CD14-positive monocyte (primary cell): ENCODE measurements at regions not wholly inside any gene's neighbourhood (a gene's known extent, or its start where the extent isn't known, plus 50 kb on each side); places are given as distances from the start of the nearest gene placed in this dataset.

Experiments used
- DNase-seq, 3 donors: peaks; one replicate each; pipeline ENCODE4 v3.0.0-alpha.2; 2011 to 2022
- H2AFZ ChIP-seq: 2 replicates; pipeline ENCODE4 v1.6.0; 2012; ENCODE audit warnings: mild to moderate bottlenecking, low read depth, low read length, inconsistent platforms; ENCODE audit not compliant: insufficient read depth, poor library complexity, severe bottlenecking
- H3K27ac ChIP-seq, 2 donors: 1 replicate in 1 of 2; 2 replicates in 1 of 2; pipeline ENCODE4 v1.5.1; 2012 to 2013; ENCODE audit warnings: low read length in 2 of 2, control low read depth in 1 of 2, inconsistent platforms in 1 of 2, low read depth in 1 of 2, mild to moderate bottlenecking in 1 of 2
- H3K27me3 ChIP-seq, 2 donors: one replicate each; pipeline versions ENCODE4 v1.6.0 to v1.6.1; 2011 to 2013; ENCODE audit warnings: low read length in 2 of 2; ENCODE audit not compliant: control insufficient read depth in 2 of 2, insufficient read depth in 2 of 2
- H3K36me3 ChIP-seq, 2 donors: replicated peaks in 1 of 2; 1 replicate in 1 of 2; 2 replicates in 1 of 2; pipeline versions ENCODE4 v1.5.1 to v1.6.1; 2012 to 2013; ENCODE audit warnings: low read length in 2 of 2, control low read depth in 1 of 2, inconsistent platforms in 1 of 2, mild to moderate bottlenecking in 1 of 2; ENCODE audit not compliant: insufficient read depth in 2 of 2, control insufficient read depth in 1 of 2
- H3K4me1 ChIP-seq, 2 donors: 1 replicate in 1 of 2; 2 replicates in 1 of 2; pipeline versions ENCODE4 v1.5.1 to v1.6.1; 2012 to 2013; ENCODE audit warnings: low read length in 2 of 2, control low read depth in 1 of 2, inconsistent platforms in 1 of 2, mild to moderate bottlenecking in 1 of 2, moderate library complexity in 1 of 2; ENCODE audit not compliant: insufficient read depth in 2 of 2, control insufficient read depth in 1 of 2
- H3K4me2 ChIP-seq: replicated peaks from 2 replicates; pipeline ENCODE3; 2012; ENCODE audit warnings: low read length, moderate library complexity, mild to moderate bottlenecking; ENCODE audit not compliant: poor library complexity, severe bottlenecking; ENCODE audit errors: extremely low read depth
- H3K4me3 ChIP-seq, 3 experiments: fragments of 200-600 bp in 1 of 3; sonication (generic) in 1 of 3; replicated peaks in 1 of 3; 1 replicate in 2 of 3; 2 replicates in 1 of 3; pipeline ENCODE4 v1.5.1; 2011 to 2013; ENCODE audit warnings: low read length in 3 of 3, mild to moderate bottlenecking in 3 of 3, control low read depth in 2 of 3, low read depth in 2 of 3, inconsistent platforms in 1 of 3, moderate library complexity in 1 of 3
- H3K79me2 ChIP-seq: 2 replicates; pipeline ENCODE4 v1.6.0; 2012; ENCODE audit warnings: mild to moderate bottlenecking, control low read depth, inconsistent platforms, low read length, moderate library complexity; ENCODE audit not compliant: insufficient read depth
- H3K9ac ChIP-seq: 2 replicates; pipeline ENCODE4 v1.6.0; 2017; ENCODE audit warnings: low read length, mild to moderate bottlenecking; ENCODE audit not compliant: insufficient read depth, poor library complexity, severe bottlenecking
- H3K9me3 ChIP-seq, 2 donors: replicated peaks in 1 of 2; 1 replicate in 1 of 2; 2 replicates in 1 of 2; pipeline versions ENCODE4 v1.5.1 to v1.6.1; 2012 to 2013; ENCODE audit warnings: low read length in 2 of 2, control low read depth in 1 of 2; ENCODE audit not compliant: control insufficient read depth in 1 of 2, insufficient read depth in 1 of 2
- H4K20me1 ChIP-seq: 2 replicates; pipeline ENCODE4 v1.6.0; 2012; ENCODE audit warnings: mild to moderate bottlenecking, low read length, control low read depth, moderate library complexity; ENCODE audit not compliant: insufficient read depth
- H3K27ac Mint-ChIP-seq, 7 donors: one replicate each; pipeline ENCODE4 v1.8.0; 2020; ENCODE audit warnings: mild to moderate bottlenecking in 7 of 7, mixed read lengths in 7 of 7, moderate library complexity in 6 of 7, inconsistent platforms in 2 of 7
- H3K27me3 Mint-ChIP-seq, 3 donors: one replicate each; pipeline ENCODE4 v1.8.0; 2021 to 2022; ENCODE audit warnings: low read depth in 3 of 3, mild to moderate bottlenecking in 3 of 3, mixed read lengths in 3 of 3, moderate library complexity in 3 of 3, inconsistent platforms in 1 of 3
- H3K36me3 Mint-ChIP-seq, 2 donors: one replicate each; pipeline ENCODE4 v1.8.0; 2020; ENCODE audit warnings: mixed read lengths in 2 of 2, inconsistent platforms in 1 of 2, mild to moderate bottlenecking in 1 of 2
- H3K4me1 Mint-ChIP-seq: one replicate; pipeline ENCODE4 v1.8.0; 2020; ENCODE audit warnings: mild to moderate bottlenecking, mixed read lengths
- H3K4me3 Mint-ChIP-seq, 2 donors: one replicate each; pipeline ENCODE4 v1.8.0; 2020; ENCODE audit warnings: mild to moderate bottlenecking in 2 of 2, mixed read lengths in 2 of 2, moderate library complexity in 1 of 2
- H3K9me3 Mint-ChIP-seq, 7 donors: one replicate each; pipeline ENCODE4 v1.8.0; 2020 to 2022; ENCODE audit warnings: mixed read lengths in 7 of 7, mild to moderate bottlenecking in 6 of 7, moderate library complexity in 6 of 7, inconsistent platforms in 2 of 7
- WGBS: methylation state at CpG from one replicate; pipeline ENCODE4 v1.1.5; 2013; ENCODE audit warnings: missing lambda C conversion rate; ENCODE audit not compliant: insufficient coverage; 5-methylcytosine and 5-hydroxymethylcytosine counted together
- intact Hi-C, 2 donors: fragments of 100-400 bp; cut with micrococcal nuclease; formaldehyde crosslinking; loops; one replicate each; pipeline versions ENCODE4 v1.15.0 to v1.15.1; 2023
- TF ChIP-seq, protein P1 (sequence below): fragments of 200-600 bp; IDR thresholded peaks from one replicate; pipeline ENCODE4 v1.8.0; 2022; ENCODE audit warnings: antibody characterized with exemption, mild to moderate bottlenecking

GRCh38 chr2:117557626-117558025 lies 256.9 kb upstream of the DDX18 start:
- TF ChIP-seq, protein P1, sequence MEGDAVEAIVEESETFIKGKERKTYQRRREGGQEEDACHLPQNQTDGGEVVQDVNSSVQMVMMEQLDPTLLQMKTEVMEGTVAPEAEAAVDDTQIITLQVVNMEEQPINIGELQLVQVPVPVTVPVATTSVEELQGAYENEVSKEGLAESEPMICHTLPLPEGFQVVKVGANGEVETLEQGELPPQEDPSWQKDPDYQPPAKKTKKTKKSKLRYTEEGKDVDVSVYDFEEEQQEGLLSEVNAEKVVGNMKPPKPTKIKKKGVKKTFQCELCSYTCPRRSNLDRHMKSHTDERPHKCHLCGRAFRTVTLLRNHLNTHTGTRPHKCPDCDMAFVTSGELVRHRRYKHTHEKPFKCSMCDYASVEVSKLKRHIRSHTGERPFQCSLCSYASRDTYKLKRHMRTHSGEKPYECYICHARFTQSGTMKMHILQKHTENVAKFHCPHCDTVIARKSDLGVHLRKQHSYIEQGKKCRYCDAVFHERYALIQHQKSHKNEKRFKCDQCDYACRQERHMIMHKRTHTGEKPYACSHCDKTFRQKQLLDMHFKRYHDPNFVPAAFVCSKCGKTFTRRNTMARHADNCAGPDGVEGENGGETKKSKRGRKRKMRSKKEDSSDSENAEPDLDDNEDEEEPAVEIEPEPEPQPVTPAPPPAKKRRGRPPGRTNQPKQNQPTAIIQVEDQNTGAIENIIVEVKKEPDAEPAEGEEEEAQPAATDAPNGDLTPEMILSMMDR, result no peak
- Histone ChIP-seq H3K9me3 (no peaks in the 10 kb centered on the region), H3K79me2 (no peaks in the 10 kb centered on the region), H3K27me3 (no peaks in the 10 kb centered on the region), H3K9ac (no peak overlapping the region), H2AFZ (no peak overlapping the region), H3K4me2 (no peak overlapping the region), H3K27ac (no peak overlapping the region), H3K36me3 (no peaks in the 10 kb centered on the region), H4K20me1 (no peaks in the 10 kb centered on the region), H3K4me3 (no peak overlapping the region), H3K4me1 (no peaks in the 10 kb centered on the region)
- Mint-ChIP-seq H3K4me1 (no peaks in the 10 kb centered on the region), H3K36me3 (no peaks in the 10 kb centered on the region), H3K27ac (no peak overlapping the region), H3K27me3 (peaks cover 0 to 2% (median 0%) of the 10 kb centered on the region in 3 donors), H3K9me3 (peaks cover 0 to 6% (median 2%) of the 10 kb centered on the region in 7 donors), H3K4me3 (no peak overlapping the region)
- WGBS, result 71% methylated on average over 2 of the region's 3 CpGs
- intact Hi-C loops, result no loop called here
- no peak for DNase-seq

- Histone ChIP-seq H3K9me3 (no peaks in the 10 kb centered on the region), H3K4me2 (no peak overlapping the region), H2AFZ (no peak overlapping the region), H3K4me3 (no peak overlapping the region), H3K27me3 (no peaks in the 10 kb centered on the region), H3K27ac (no peak overlapping the region), H3K4me1 (no peaks in the 10 kb centered on the region), H3K9ac (no peak overlapping the region), H3K79me2 (no peaks in the 10 kb centered on the region), H3K36me3 (no peaks in the 10 kb centered on the region), H4K20me1 (no peaks in the 10 kb centered on the region)
- Mint-ChIP-seq H3K36me3 (no peaks in the 10 kb centered on the region), H3K4me1 (no peaks in the 10 kb centered on the region), H3K27me3 (peaks cover 0 to 2% (median 0%) of the 10 kb centered on the region in 3 donors), H3K4me3 (no peak overlapping the region), H3K9me3 (peaks cover 3 to 11% (median 5%) of the 10 kb centered on the region in 7 donors), H3K27ac (no peak overlapping the region)
- TF ChIP-seq, protein P1, result no peak
- 92% methylated on average over 2 of the region's 3 CpGs for WGBS
- intact Hi-C loops, result no loop called here
- no peak for DNase-seq
Measured at GRCh38 chr2:117562654-117563053, 251.8 kb upstream of the DDX18 start.
